HG02885 (cell line): ENCODE measurements at regions not wholly inside any gene's neighbourhood (a gene's known extent, or its start where the extent isn't known, plus 50 kb on each side); places are given as distances from the start of the nearest gene placed in this dataset.
"Not testable (repeated sequence)": the region's sequence is repeated elsewhere in the genome, so short reads cannot be mapped to it uniquely, and the experiment has no call there.

Experiments
- ATAC-seq: cut with Tn5 transposase; IDR thresholded peaks from one replicate; pipeline ENCODE4 v1.9.1; 2021; ENCODE audit warnings: mild to moderate bottlenecking; ENCODE audit not compliant: unreplicated experiment, poor library complexity

- ATAC-seq = no peak
Observed at GRCh38 chr4:179125870-179126269, 1683.6 kb upstream of the AGA start.

GRCh38 chr4:179128299-179128698, 1686.1 kb upstream of the AGA start:
- no peak for ATAC-seq

GRCh38 chr4:179130122-179130714, 1688.0 kb upstream of the AGA start:
- ATAC-seq = no peak

GRCh38 chr4:179145746-179146525, 1703.7 kb upstream of the AGA start:
- no peak for ATAC-seq

GRCh38 chr4:179151770-179152169, 1709.5 kb upstream of the AGA start:
- no peak for ATAC-seq

- no peak for ATAC-seq
Observed at GRCh38 chr4:179163147-179163546, 1720.9 kb upstream of the AGA start.

- ATAC-seq = no peak
Observed at GRCh38 chr4:179164267-179164999, 1722.2 kb upstream of the AGA start.

GRCh38 chr4:179165000-179165738, 1722.9 kb upstream of the AGA start:
- ATAC-seq = no peak

GRCh38 chr4:179165862-179166261, 1723.6 kb upstream of the AGA start:
- ATAC-seq = no peak

- not testable (repeated sequence) for ATAC-seq
Observed at GRCh38 chr4:179170308-179170707, 1728.1 kb upstream of the AGA start.

- no peak for ATAC-seq
Observed at GRCh38 chr4:179182741-179183140, 1740.5 kb upstream of the AGA start.

GRCh38 chr4:179195887-179196286, 1753.7 kb upstream of the AGA start:
- no peak for ATAC-seq

GRCh38 chr4:179196511-179196910, 1754.3 kb upstream of the AGA start:
- ATAC-seq = no peak

GRCh38 chr4:179200681-179201080, 1758.4 kb upstream of the AGA start:
- ATAC-seq = no peak

- no peak for ATAC-seq
Observed at GRCh38 chr4:179225594-179225993, 1783.4 kb upstream of the AGA start.

GRCh38 chr4:179248821-179249220, 1806.6 kb upstream of the AGA start:
- ATAC-seq = no peak

- ATAC-seq = no peak
Observed at GRCh38 chr4:179268791-179269190, 1826.6 kb upstream of the AGA start.

GRCh38 chr4:179272282-179272681, 1830.0 kb upstream of the AGA start:
- no peak for ATAC-seq

- ATAC-seq = no peak
Observed at GRCh38 chr4:179278647-179279046, 1836.4 kb upstream of the AGA start.

GRCh38 chr4:179285696-179286095, 1843.5 kb upstream of the AGA start:
- ATAC-seq = no peak

GRCh38 chr4:179291657-179292056, 1849.4 kb upstream of the AGA start:
- ATAC-seq = no peak
